ENCODE measurements at regions not wholly inside any gene's neighbourhood (a gene's known extent, or its start where the extent isn't known, plus 50 kb on each side); places are given as distances from the start of the nearest gene placed in this dataset.

DNA sequence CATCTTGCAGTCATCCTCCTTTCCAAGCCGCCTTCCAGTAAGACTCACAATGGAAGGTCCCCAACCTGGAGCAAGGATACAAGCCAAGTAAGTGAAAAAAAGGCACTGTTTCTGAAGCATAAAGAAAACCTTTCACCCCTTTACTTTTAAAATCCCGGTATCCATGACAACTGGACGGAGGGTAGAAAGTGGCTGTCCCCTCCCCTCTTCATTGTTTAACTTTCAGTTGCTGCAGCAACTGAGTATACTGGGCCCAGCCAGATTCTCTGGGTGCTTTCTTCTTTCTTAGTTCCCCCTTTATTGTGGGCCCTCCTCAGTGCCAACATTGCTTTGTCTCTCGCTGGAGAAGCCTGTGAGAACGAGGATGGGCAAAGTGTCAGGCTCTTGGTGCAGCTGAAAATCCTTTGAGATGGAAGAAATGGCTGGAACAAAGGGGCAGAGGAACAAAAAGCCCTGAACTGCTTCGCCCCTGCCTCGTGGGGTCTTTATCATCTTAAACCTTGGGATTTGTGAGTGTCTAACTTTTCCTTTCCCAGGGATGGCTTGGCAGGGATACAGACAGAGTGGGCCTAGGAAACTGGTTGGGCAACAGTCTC lies 224.0 kb upstream of the RGMA start:
- intact Hi-C loops (cut with micrococcal nuclease; ENCODE audit: unreplicated experiment) (no loop called here), in situ Hi-C loops (cut with MboI) (no loop called here)
- Histone ChIP-seq H3K27ac (ENCODE audit: control insufficient read depth, insufficient read depth) (no peak overlapping the region), H3K4me2 (ENCODE audit: control insufficient read depth, insufficient read depth) (no peak overlapping the region), H3K79me2 (ENCODE audit: control insufficient read depth, insufficient read depth, low read length) (no peaks in the 10 kb centered on the region), H3K9ac (ENCODE audit: control insufficient read depth, insufficient read depth, low read length) (no peak overlapping the region), H3K27me3 (replicated peaks in 1 of 2; ENCODE audit: control insufficient read depth in 2 of 2, insufficient read depth in 2 of 2, low read length in 1 of 2) (no peaks in the 10 kb centered on the region; a peak in 1 of 4 replicates), H3K36me3 (ENCODE audit: control insufficient read depth in 2 of 2, insufficient read depth in 2 of 2, low read length in 1 of 2) (no peaks in the 10 kb centered on the region), H2AFZ (ENCODE audit: control insufficient read depth, low read depth, low read length) (no peak overlapping the region), H3K9me3 (replicated peaks; ENCODE audit: control insufficient read depth, insufficient read depth, low read length) (no peaks in the 10 kb centered on the region), H4K20me1 (ENCODE audit: control insufficient read depth, insufficient read depth) (no peaks in the 10 kb centered on the region), H3K4me1 (ENCODE audit: control insufficient read depth, insufficient read depth, low read length) (no peaks in the 10 kb centered on the region), H3K4me3 (no peak overlapping the region)
- FAIRE-seq = no peak
- POLR2A ChIA-PET = no interaction called here
- no peak for DNase-seq (ENCODE audit: low read depth, low spot score)
- SMC1A ChIA-PET (ENCODE audit: uncharacterized antibody, unreplicated experiment) = no interaction called here
- CTCF ChIA-PET = no interaction called here
- RAD21 ChIA-PET (ENCODE audit: unreplicated experiment) = no interaction called here
- no peak for ATAC-seq
- WGBS (ENCODE audit: insufficient coverage, insufficient replicate concordance, low lambda C conversion rate, missing lambda C conversion rate) = 15% methylated on average over 7 of the region's 7 CpGs
- no peak for TF ChIP-seq SRF (IDR thresholded peaks at IDR 0.05; ENCODE audit: low read depth in 2 of 2, low read length in 2 of 2)
- no peak for TF ChIP-seq STAT3 (IDR thresholded peaks at IDR 0.05; ENCODE audit: low read depth, low read length)
- TF ChIP-seq MEF2B (IDR thresholded peaks at IDR 0.05; ENCODE audit: partially characterized antibody, poor library complexity, severe bottlenecking) = no peak
- TF ChIP-seq, protein P1, sequence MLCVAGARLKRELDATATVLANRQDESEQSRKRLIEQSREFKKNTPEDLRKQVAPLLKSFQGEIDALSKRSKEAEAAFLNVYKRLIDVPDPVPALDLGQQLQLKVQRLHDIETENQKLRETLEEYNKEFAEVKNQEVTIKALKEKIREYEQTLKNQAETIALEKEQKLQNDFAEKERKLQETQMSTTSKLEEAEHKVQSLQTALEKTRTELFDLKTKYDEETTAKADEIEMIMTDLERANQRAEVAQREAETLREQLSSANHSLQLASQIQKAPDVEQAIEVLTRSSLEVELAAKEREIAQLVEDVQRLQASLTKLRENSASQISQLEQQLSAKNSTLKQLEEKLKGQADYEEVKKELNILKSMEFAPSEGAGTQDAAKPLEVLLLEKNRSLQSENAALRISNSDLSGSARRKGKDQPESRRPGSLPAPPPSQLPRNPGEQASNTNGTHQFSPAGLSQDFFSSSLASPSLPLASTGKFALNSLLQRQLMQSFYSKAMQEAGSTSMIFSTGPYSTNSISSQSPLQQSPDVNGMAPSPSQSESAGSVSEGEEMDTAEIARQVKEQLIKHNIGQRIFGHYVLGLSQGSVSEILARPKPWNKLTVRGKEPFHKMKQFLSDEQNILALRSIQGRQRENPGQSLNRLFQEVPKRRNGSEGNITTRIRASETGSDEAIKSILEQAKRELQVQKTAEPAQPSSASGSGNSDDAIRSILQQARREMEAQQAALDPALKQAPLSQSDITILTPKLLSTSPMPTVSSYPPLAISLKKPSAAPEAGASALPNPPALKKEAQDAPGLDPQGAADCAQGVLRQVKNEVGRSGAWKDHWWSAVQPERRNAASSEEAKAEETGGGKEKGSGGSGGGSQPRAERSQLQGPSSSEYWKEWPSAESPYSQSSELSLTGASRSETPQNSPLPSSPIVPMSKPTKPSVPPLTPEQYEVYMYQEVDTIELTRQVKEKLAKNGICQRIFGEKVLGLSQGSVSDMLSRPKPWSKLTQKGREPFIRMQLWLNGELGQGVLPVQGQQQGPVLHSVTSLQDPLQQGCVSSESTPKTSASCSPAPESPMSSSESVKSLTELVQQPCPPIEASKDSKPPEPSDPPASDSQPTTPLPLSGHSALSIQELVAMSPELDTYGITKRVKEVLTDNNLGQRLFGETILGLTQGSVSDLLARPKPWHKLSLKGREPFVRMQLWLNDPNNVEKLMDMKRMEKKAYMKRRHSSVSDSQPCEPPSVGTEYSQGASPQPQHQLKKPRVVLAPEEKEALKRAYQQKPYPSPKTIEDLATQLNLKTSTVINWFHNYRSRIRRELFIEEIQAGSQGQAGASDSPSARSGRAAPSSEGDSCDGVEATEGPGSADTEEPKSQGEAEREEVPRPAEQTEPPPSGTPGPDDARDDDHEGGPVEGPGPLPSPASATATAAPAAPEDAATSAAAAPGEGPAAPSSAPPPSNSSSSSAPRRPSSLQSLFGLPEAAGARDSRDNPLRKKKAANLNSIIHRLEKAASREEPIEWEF (IDR thresholded peaks at IDR 0.05; ENCODE audit: insufficient replicate concordance, low read depth, low read length) = no peak
- no peak for TF ChIP-seq TBL1XR1 (IDR thresholded peaks at IDR 0.05; ENCODE audit: low read depth, low read length)
- TF ChIP-seq PKNOX1 (IDR thresholded peaks at IDR 0.05) = no peak
- TF ChIP-seq, protein P2, sequence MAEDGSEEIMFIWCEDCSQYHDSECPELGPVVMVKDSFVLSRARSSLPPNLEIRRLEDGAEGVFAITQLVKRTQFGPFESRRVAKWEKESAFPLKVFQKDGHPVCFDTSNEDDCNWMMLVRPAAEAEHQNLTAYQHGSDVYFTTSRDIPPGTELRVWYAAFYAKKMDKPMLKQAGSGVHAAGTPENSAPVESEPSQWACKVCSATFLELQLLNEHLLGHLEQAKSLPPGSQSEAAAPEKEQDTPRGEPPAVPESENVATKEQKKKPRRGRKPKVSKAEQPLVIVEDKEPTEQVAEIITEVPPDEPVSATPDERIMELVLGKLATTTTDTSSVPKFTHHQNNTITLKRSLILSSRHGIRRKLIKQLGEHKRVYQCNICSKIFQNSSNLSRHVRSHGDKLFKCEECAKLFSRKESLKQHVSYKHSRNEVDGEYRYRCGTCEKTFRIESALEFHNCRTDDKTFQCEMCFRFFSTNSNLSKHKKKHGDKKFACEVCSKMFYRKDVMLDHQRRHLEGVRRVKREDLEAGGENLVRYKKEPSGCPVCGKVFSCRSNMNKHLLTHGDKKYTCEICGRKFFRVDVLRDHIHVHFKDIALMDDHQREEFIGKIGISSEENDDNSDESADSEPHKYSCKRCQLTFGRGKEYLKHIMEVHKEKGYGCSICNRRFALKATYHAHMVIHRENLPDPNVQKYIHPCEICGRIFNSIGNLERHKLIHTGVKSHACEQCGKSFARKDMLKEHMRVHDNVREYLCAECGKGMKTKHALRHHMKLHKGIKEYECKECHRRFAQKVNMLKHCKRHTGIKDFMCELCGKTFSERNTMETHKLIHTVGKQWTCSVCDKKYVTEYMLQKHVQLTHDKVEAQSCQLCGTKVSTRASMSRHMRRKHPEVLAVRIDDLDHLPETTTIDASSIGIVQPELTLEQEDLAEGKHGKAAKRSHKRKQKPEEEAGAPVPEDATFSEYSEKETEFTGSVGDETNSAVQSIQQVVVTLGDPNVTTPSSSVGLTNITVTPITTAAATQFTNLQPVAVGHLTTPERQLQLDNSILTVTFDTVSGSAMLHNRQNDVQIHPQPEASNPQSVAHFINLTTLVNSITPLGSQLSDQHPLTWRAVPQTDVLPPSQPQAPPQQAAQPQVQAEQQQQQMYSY (CRISPR knock-in tag; IDR thresholded peaks at IDR 0.05) = no peak
- no TSS peak for BruUV-seq (replicated peaks)

Measured in GM12878 (cell line).